ENCODE measurements at regions not wholly inside any gene's neighbourhood (a gene's known extent, or its start where the extent isn't known, plus 50 kb on each side); places are given as distances from the start of the nearest gene placed in this dataset.
A peak's percentile ranks its signal among the peaks of the same experiment; 100 is the strongest.

GRCh38 chr1:55272994-55273393 is 57.8 kb upstream of the USP24 start:
- TF ChIP-seq ATF1 (CRISPR knock-in tag; IDR thresholded peaks at IDR 0.05) (no peak), POLR2A (IDR thresholded peaks at IDR 0.05; ENCODE audit: insufficient read depth in 1 of 2, low read depth in 2 of 2, low read length in 2 of 2) (no peak), ZNF605 (CRISPR knock-in tag; IDR thresholded peaks at IDR 0.05) (no peak), CTCF (CRISPR knock-in tag; IDR thresholded peaks at IDR 0.05) (peak; percentile 48)
